IMR-90 (cell line): ENCODE measurements at regions not wholly inside any gene's neighbourhood (a gene's known extent, or its start where the extent isn't known, plus 50 kb on each side); places are given as distances from the start of the nearest gene placed in this dataset.
A peak's percentile ranks its signal among the peaks of the same experiment; 100 is the strongest.

ENCODE experiments used
- ATAC-seq: fragments of 200-7000 bp; cut with Tn5 transposase; 2 replicates; pipeline ENCODE4 v1.9.1; 2020; ENCODE audit warnings: low read depth, mild to moderate bottlenecking, moderate library complexity
- BruUV-seq: library from RNA; stranded (reverse); fragments of 400-500 nt; replicated peaks from 2 replicates; lab custom pipeline; 2021; lab: Mats Ljungman, UMichigan
- CTCF ChIA-PET: fragments of 300-600 bp; formaldehyde crosslinking; extraction: SDS; loops from one replicate; lab custom pipeline; 2021; ENCODE audit warnings: antibody characterized with exemption; lab: Yijun Ruan, JAX
- POLR2A ChIA-PET: fragments of 300-600 bp; sonication (Branson Sonifier 250); formaldehyde crosslinking; loops from one replicate; lab custom pipeline; 2022; ENCODE audit warnings: antibody characterized with exemption; ENCODE audit not compliant: unreplicated experiment; lab: Charles Lee
- DNase-seq: peaks from one replicate; pipeline ENCODE4 v3.0.0; 2013
- H2AFZ ChIP-seq: replicated peaks from 2 replicates; pipeline ENCODE3; 2013; ENCODE audit warnings: low read length, mild to moderate bottlenecking; ENCODE audit not compliant: poor library complexity
- H2AK5ac ChIP-seq: 2 replicates; pipeline ENCODE4 v1.6.1; 2013; ENCODE audit warnings: low read depth, low read length, inconsistent platforms
- H2AK9ac ChIP-seq: replicated peaks from 2 replicates; pipeline ENCODE3; 2013; ENCODE audit warnings: mild to moderate bottlenecking, low read depth, low read length, moderate library complexity; ENCODE audit not compliant: poor library complexity
- H2BK120ac ChIP-seq: 2 replicates; pipeline ENCODE4 v1.6.1; 2013; ENCODE audit warnings: low read depth, low read length, inconsistent platforms
- H2BK15ac ChIP-seq: 3 replicates; pipeline ENCODE4 v1.6.1; 2013; ENCODE audit warnings: low read depth, low read length, inconsistent platforms
- H2BK20ac ChIP-seq: 2 replicates; pipeline ENCODE4 v1.6.1; 2013; ENCODE audit warnings: low read depth, mild to moderate bottlenecking, inconsistent platforms, low read length, moderate library complexity
- H2BK5ac ChIP-seq: 2 replicates; pipeline ENCODE4 v1.6.1; 2013; ENCODE audit warnings: mild to moderate bottlenecking, low read depth, low read length, inconsistent platforms; ENCODE audit not compliant: poor library complexity, severe bottlenecking
- H3K14ac ChIP-seq: replicated peaks from 2 replicates; pipeline ENCODE4 v1.6.1; 2013; ENCODE audit warnings: low read depth, low read length, inconsistent platforms
- H3K18ac ChIP-seq: 2 replicates; pipeline ENCODE4 v1.6.1; 2013; ENCODE audit warnings: low read depth, low read length, control low read depth
- H3K23ac ChIP-seq: 2 replicates; pipeline ENCODE4 v1.6.1; 2013; ENCODE audit warnings: low read depth, low read length, inconsistent platforms
- H3K27ac ChIP-seq: 2 replicates; pipeline ENCODE4 v1.5.1; 2013; ENCODE audit warnings: mild to moderate bottlenecking, control low read depth, low read length; ENCODE audit not compliant: insufficient read depth
- H3K27me3 ChIP-seq: 2 replicates; pipeline ENCODE4 v1.6.1; 2013; ENCODE audit warnings: low read length; ENCODE audit not compliant: control insufficient read depth, insufficient read depth
- H3K36me3 ChIP-seq: 2 replicates; pipeline ENCODE4 v1.6.1; 2013; ENCODE audit warnings: low read length, mixed read lengths; ENCODE audit not compliant: control insufficient read depth, insufficient read depth
- H3K4ac ChIP-seq: 2 replicates; pipeline ENCODE4 v1.6.1; 2013; ENCODE audit warnings: low read depth, low read length, inconsistent platforms
- H3K4me1 ChIP-seq: 2 replicates; pipeline ENCODE4 v1.6.1; 2013; ENCODE audit warnings: low read length, mixed read lengths; ENCODE audit not compliant: control insufficient read depth, insufficient read depth
- H3K4me2 ChIP-seq: 2 replicates; pipeline ENCODE4 v1.6.1; 2013; ENCODE audit warnings: low read depth, mild to moderate bottlenecking, control low read depth, low read length, moderate library complexity
- H3K4me3 ChIP-seq: 2 replicates; pipeline ENCODE4 v1.5.1; 2013; ENCODE audit warnings: low read depth, mild to moderate bottlenecking, control low read depth, low read length, moderate library complexity; ENCODE audit not compliant: insufficient read depth
- H3K56ac ChIP-seq: 2 replicates; pipeline ENCODE4 v1.6.1; 2013; ENCODE audit warnings: low read length, inconsistent platforms; ENCODE audit not compliant: insufficient read depth; ENCODE audit errors: extremely low read depth
- H3K79me1 ChIP-seq, 2 experiments: 2 replicates each; pipeline ENCODE4 v1.6.1; 2013; ENCODE audit warnings: low read length in 2 of 2, inconsistent platforms in 1 of 2, low read depth in 1 of 2
- H3K9ac ChIP-seq: 2 replicates; pipeline ENCODE4 v1.6.1; 2013; ENCODE audit warnings: low read depth, low read length, control low read depth
- H3K9me1 ChIP-seq: 2 replicates; pipeline ENCODE4 v1.6.1; 2013; ENCODE audit warnings: low read length, inconsistent platforms; ENCODE audit not compliant: insufficient read depth
- H3K9me3 ChIP-seq: 2 replicates; pipeline ENCODE4 v1.6.1; 2013; ENCODE audit warnings: low read length; ENCODE audit not compliant: control insufficient read depth, insufficient read depth
- H4K20me1 ChIP-seq: 2 replicates; pipeline ENCODE4 v1.6.1; 2013; ENCODE audit warnings: low read length, inconsistent platforms; ENCODE audit not compliant: insufficient read depth
- H4K5ac ChIP-seq: 2 replicates; pipeline ENCODE4 v1.6.1; 2013; ENCODE audit warnings: mild to moderate bottlenecking, low read depth, low read length, control low read depth
- H4K8ac ChIP-seq, 2 experiments: 2 replicates each; pipeline ENCODE4 v1.6.1; 2013; ENCODE audit warnings: low read depth in 2 of 2, low read length in 2 of 2, control low read depth in 1 of 2, inconsistent platforms in 1 of 2
- H4K91ac ChIP-seq: 2 replicates; pipeline ENCODE4 v1.6.1; 2013; ENCODE audit warnings: low read depth, low read length, inconsistent platforms; ENCODE audit not compliant: insufficient read depth
- MAZ ChIP-seq: IDR thresholded peaks from 2 replicates; pipeline ENCODE4 v1.6.1; 2012; ENCODE audit warnings: low read depth, mild to moderate bottlenecking, low read length, improper control_type of control experiment, moderate library complexity, borderline replicate concordance
- POLR2A ChIP-seq: IDR thresholded peaks from 2 replicates; pipeline ENCODE4 v1.6.1; 2012; ENCODE audit warnings: mild to moderate bottlenecking, low read depth, low read length
- WGBS, 2 experiments: methylation state at CpG; one replicate each; pipeline versions ENCODE4 v1.1.5 to v1.1.7; 2013; ENCODE audit warnings: missing lambda C conversion rate in 2 of 2; ENCODE audit not compliant: insufficient read length in 1 of 2; ENCODE audit errors: extremely low coverage in 2 of 2; 5-methylcytosine and 5-hydroxymethylcytosine counted together
- dilution Hi-C: fragments of 300-500 bp; cut with HindIII; formaldehyde crosslinking; loops from one replicate; pipeline ENCODE4 v1.14.3; 2018; ENCODE audit warnings: low sequenced_read_pairs; ENCODE audit not compliant: unreplicated experiment
- in situ Hi-C: fragments of 300-500 bp; cut with MboI; formaldehyde crosslinking; loops from 3 replicates; pipeline ENCODE4 v1.14.3; 2019; ENCODE audit warnings: low sequenced_read_pairs, inconsistent platforms, mixed read lengths
- intact Hi-C: fragments of 100-400 bp; cut with micrococcal nuclease; formaldehyde crosslinking; loops from 2 replicates; pipeline ENCODE4 v1.10.0; 2022

GRCh38 chr5:82348784-82349425 lies 70.8 kb upstream of the RPS23 start:
- H4K5ac ChIP-seq = peak overlapping the region; percentile 40; the same call in 1 of the 2 replicates
- no peaks in the 10 kb centered on the region for H3K27me3 ChIP-seq
- H3K18ac ChIP-seq = peak overlapping the region; percentile 51; the same call in 1 of the 2 replicates
- peak overlapping the region in 1 of 2 experiments; percentile 56; a peak in 1 of 4 replicates for H4K8ac ChIP-seq
- peak overlapping the region; percentile 44; the same call in 2 of the 3 replicates for H2BK15ac ChIP-seq
- peak overlapping the region; percentile 45; the same call in 1 of the 2 replicates for H2BK20ac ChIP-seq
- H3K4me2 ChIP-seq = no peak overlapping the region
- dilution Hi-C loops (no loop called here), intact Hi-C loops (no loop called here), in situ Hi-C loops (no loop called here)
- H4K20me1 ChIP-seq = no peaks in the 10 kb centered on the region
- TF ChIP-seq MAZ (no peak), POLR2A (no peak)
- peak overlapping the region; percentile 68; the same call in 1 of the 2 replicates for H4K91ac ChIP-seq
- H3K9me1 ChIP-seq = peaks cover 22% of the 10 kb centered on the region
- POLR2A ChIA-PET = no interaction called here
- no peak overlapping the region for H2BK5ac ChIP-seq
- no TSS peak for BruUV-seq
- H3K4ac ChIP-seq = peak overlapping the region; percentile 89
- CTCF ChIA-PET = interaction anchor here (0.7 to 2.2 kb wide), 2 partner anchors 10 to 36 kb away, joined by 4 to 9 read pairs; no protein-coding TSS in a partner anchor
- H3K79me1 ChIP-seq = no peaks in the 10 kb centered on the region
- H2AK9ac ChIP-seq = peak overlapping the region; percentile 35
- ATAC-seq (no peak; the same call in 1 of the 2 replicates), DNase-seq (no peak)
- no peak overlapping the region for H3K9ac ChIP-seq
- H3K56ac ChIP-seq = no peak overlapping the region; the same call in 1 of the 2 replicates
- H3K14ac ChIP-seq = peak overlapping the region; percentile 83; the same call in 1 of the 2 replicates
- peak overlapping the region; percentile 77 for H2BK120ac ChIP-seq
- peak overlapping the region; percentile 76 for H2AFZ ChIP-seq
- no peak overlapping the region for H3K27ac ChIP-seq
- H3K36me3 ChIP-seq = no peaks in the 10 kb centered on the region
- no peak overlapping the region for H3K4me3 ChIP-seq
- 100% methylated on average over 2 of the region's 4 CpGs; no CpG with 5 or more reads in 1 of the 2 experiments for WGBS, 2 experiments
- no peak overlapping the region; the same call in 1 of the 2 replicates for H3K23ac ChIP-seq
- H3K4me1 ChIP-seq = peaks cover 23% of the 10 kb centered on the region
- peak overlapping the region; percentile 84 for H2AK5ac ChIP-seq
- no peaks in the 10 kb centered on the region for H3K9me3 ChIP-seq
